HG02981 (cell line): ENCODE measurements at regions not wholly inside any gene's neighbourhood (a gene's known extent, or its start where the extent isn't known, plus 50 kb on each side); places are given as distances from the start of the nearest gene placed in this dataset.
"Not testable (repeated sequence)": the region's sequence is repeated elsewhere in the genome, so short reads cannot be mapped to it uniquely, and the experiment has no call there.

Experiments used
- ATAC-seq: cut with Tn5 transposase; IDR thresholded peaks from one replicate; pipeline ENCODE4 v1.9.1; 2021; ENCODE audit warnings: mild to moderate bottlenecking, moderate library complexity; ENCODE audit not compliant: unreplicated experiment

DNA sequence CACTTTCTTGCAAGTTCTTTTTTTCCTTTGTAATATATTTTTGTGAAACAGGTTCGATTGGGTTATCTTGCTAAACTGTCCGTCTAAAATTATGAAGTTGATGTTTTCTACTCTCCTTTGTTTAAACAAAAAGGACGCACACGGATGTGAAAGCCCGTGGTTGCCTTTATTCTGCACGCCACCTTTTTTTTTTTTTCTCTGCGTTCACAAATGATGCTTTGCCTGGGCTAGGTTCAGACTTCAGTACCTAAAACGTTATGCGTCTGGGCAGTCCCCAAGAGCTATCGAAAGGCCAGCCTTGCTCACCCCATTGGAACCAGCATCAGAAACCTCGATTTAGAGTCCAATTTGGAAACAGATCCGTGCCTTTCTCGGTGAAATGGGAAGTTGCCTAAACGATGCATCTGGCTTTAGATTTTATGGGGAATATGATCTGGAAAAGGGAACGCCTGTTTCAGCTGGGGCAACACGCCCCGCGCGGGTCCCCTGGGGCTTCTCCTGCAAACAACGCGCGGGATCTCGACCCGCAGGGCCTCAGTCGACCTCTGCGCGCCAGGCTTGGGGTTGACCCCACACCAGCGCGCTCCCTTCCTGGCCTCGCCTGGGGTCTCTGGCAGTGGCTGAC lies 113.9 kb downstream of the KCNRG start:
- ATAC-seq: no peak

DNA sequence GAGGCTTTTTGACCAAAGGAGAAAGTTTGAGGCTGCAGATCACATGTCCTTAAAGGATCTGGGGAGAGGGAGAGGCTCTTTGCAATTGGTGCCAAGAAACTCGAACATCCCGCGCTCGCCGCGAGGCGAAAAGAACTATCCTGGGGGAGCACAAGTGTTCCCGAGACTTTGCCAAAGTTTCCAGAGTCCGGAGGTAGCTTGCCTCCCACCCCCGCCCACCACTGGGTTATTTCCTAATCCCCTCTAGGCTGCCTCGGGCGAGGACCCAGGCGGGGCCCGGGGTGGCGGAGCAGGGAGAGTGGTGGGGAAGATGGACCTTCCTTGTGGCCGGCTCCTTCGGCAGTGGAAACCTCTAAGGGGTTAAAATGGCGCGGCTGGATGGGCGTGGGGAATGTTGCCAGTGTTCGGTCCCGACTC lies 114.5 kb downstream of the KCNRG start:
- ATAC-seq: no peak

DNA sequence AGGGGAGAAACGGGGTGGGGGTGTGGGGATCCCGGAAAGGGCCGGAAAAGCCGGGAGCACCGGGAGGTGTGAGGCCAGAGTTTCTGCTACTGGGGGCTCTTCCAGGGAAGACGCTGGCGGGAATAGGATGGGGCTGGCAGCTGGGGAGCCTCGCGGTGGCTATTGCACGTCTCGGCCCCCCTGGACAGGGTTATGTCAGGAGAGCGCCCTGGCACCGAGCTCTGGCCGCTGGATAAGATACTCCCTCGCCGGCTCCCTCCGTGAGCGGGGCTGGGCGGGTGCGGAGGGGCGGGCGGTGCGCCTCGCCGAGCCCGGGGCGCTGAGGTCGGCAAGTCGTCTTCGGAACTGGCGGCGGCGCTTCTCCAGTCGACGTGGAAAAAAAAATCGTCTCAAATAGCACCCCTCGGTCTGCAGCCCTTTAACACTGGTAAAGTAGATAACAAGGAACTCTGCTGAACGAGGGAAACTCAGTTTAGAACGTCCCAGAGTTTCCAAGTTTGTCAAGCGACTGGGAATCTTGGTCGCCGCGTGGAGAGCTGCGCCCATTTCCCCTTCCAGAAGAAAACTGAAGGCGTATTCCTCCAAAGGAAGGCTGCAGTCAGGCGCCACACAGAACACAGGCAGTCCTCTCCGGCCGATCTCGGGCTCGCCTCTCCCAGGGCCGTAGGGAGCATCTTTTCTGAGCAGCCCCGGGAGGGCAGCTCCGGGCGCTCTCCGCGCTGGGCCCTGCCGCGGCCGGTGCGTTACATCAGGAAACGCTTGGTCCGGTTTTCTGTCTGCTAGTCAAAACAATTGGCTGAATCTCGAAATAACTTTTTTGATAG lies 115.1 kb downstream of the KCNRG start:
- no peak for ATAC-seq

DNA sequence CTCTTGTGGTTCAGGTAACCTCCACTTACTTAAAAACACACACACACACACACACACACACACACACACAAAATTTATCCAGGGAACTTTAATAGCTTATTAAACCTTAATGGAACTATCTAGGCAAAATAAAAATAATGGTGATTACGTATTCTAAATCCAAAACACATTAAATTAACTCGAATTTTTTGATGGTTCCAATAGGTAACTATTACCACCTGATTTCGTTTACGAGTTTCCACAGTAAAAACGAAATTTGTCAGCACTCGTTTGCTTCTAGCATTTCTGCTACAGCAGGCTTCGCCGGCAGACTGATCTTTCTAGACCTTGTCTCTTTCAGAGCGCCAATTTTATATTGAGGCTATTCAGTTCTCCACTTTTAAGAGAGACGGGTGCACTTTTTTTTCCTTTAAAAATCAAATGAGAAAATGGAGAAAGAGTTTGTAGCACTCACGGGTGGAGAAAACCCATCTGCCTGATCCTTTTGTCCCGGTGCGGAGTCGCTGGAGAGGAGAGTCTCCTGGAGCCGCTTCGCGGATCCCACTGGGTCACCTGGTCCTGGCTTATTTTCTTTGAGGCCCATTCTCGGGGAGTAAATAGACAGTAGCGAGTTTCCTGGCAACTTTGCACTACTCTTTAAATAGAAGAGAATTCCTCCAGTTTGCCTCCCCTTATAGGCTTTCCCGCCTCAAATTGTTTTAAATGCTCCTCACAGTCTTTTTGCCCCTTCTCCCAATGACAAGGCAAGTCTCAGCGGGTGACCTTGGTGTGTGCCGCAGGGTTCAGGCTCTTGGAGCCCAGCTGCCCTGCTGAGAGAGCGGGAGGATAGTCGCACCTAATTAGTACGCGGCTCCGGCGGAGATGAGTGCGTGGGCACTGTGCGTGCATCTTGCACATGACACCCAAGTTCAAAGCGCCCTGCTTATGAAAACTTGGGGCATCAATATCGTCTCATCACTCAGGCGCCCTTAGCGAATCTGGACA lies 117.0 kb downstream of the KCNRG start:
- ATAC-seq: no peak

DNA sequence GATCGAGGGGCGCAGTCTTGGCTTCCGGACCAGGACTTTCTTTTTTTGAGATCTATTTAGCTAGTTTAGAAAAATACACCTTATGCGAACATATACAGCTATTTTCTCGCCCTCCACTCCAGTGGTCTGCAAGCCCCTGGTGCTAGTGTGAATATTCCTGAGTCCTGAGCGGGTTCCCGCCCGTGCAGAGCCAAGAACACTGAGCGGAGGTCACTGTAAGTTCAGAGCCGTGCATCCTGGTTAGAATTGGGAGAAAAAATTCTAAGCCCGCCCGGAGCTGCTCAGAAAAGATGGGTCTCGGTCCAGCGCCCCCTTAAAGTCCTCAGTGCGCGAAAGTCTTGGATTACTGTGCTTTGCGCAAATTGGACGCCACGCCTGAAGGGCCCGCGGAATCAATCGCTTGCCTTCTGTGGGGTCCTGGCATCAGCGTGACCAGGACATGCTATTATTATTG lies 117.7 kb downstream of the KCNRG start:
- no peak for ATAC-seq

DNA sequence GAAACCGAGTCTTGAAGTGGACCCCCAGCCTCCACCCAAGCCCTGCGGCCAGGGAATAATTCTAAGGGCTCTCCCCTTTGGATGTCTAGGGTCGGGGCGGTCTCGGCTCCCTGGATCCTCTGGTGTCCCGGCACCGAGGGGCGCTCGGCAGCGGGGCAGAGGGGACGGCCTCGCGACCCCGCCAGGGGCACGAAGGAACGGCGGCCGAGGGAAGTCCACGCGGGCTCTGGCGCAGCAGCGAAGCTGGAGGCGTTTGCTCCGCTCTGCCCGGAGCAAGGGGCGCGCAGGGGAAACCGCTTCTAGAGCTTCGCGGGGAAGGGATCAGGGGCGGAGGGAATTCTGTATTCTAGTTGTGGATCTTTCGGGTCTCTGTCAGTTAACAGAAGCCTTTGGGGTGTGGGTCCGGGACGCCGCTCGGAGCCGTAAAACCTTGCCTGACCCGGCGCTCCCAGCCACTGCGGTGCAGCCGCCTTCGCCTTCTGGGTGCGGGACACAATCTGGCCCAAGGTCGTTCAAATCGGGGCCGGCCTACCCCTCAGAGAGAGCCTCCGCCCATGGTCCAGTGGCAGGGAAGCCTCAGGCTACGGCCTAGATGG lies 118.2 kb downstream of the KCNRG start:
- ATAC-seq: no peak

DNA sequence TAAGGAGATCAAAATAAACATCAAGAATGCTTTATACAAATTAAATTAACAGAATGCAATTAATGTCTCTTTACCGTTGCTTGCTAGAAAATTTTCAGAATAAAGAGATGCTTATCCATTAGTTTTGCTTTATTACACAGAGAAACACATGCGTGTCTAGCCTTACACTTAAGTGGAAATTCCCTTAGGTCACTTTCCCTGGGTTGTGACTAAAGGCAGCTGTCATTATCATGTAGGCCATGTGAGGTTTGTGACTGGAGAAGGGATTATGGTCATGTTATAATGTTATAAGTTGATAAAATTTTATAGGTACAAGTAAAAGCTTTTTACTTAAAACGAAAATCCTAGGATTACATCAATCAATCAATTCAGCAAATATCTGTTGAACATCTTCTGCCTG lies 121.0 kb downstream of the KCNRG start:
- ATAC-seq: no peak

DNA sequence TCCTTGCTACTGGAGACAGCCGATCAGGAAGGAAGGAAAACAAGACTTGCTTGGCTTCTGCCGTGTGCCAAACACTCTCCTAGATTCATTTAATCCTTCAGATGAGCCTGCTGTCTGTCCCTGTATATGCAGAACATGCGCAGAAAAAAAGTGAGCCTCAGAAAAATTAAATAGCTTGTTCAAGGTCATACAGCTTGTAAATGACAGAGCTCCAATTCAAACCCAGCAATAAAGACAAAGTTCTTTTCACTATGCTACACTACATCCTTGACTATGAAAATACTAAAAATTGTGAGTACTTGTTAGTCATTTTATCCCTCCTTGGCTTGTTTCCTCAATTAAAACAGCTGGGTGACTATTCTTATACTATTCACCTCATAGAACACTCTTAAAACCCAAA lies 121.4 kb downstream of the KCNRG start:
- no peak for ATAC-seq

DNA sequence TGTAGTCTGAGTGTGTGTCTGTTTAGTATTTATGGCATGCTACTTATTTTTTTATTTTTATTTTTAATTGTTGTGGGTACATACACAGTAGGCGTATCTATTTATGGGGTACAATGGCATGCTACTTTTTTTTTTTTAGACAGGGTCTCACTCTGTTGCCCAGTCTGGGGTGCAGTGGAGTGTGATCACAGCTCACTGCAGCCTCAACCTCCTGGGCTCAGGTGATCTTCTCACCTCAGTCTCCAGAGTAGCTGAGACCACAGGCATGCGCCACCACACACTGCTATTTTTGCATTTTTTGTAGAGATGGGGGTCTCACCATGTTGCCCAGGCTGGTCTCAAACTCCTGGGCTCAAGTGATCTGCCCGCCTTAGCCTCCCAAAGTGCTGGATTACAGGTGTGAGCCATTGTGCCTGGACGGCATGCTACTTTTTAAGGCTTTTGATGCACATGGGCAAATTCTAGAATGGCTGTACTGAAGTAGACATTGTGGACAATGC lies 124.2 kb downstream of the KCNRG start:
- not testable (repeated sequence) for ATAC-seq

DNA sequence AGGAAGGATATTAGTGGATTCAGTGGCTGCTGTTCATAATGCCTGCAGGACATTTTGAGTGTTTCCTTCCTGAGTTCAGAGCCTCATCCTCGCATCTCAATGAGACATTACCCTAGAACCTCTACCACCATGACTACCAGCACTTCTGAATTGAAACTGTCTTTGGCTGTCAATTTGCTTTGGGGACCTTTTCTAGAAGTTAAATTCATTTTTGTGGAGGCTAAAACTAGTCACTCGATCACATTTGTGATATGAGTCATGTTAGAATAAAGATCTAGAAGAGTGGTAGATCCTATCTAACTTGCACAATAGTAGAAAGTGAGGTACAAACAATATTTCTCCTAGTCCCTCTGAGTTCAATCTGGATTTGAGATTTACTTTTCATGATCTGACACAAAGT lies 124.9 kb downstream of the KCNRG start:
- ATAC-seq: no peak

DNA sequence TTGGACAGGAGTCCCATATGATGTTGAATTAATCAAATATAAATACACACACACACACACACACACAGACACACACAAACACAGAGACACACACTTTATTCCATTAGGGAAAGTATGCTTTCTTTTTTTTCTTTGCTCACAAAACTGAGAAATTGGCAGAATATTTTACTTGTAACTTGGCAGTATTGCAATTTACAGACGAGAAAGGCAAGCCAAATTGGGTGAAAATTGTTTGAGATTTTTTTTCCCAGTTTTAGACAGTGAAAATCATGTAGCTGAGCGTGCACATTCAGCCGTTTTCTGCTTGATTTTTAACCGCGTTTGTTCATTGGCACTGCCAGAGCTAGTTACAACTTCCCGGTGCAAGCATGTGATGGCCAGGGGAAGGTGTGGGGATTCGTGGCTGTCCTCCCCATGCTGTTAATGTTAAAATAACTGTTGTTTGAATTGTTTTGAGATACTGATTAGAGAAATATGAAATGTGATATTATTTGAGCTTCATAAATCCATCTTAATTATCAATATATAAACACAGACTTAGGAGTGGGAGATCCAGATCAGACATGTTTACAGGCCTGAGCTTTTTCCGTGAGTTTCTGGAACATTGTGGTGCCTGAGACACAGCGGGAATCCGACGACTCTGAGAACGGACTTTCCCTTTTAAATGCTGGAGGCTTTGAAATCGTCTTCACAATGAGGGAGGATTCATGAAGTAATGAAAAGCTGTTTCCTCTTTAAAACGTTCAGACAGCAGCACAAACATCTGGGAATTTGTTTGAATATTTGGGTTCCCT lies 125.5 kb downstream of the KCNRG start:
- ATAC-seq: no peak

DNA sequence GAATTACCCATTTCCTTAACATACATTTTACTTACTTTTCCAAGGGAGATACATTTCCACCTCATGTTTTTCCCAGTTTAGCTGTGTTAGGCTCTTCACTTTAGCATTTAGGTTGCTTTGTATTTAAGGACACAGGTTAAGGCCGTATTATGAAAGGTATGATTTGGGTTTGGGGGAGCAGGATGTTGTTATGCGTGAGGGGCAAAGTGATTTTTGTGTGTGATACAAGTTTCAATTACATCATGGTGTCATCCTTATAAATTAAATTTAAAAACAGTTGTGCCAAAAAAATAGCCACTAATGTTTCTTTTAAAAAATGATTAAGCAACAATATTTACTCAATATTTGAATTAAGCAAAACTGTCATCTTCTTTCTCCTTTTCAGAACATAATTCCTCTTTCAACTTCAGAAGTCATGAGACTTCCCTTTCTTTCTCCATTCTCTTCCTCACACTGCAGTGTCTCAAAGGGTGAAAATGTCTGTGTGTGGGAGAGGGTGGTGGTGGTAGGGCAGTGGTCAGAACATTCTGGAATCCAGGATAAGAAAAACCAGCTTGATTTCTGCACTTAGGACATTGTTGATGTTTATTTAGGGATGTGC lies 126.2 kb downstream of the KCNRG start:
- no peak for ATAC-seq

DNA sequence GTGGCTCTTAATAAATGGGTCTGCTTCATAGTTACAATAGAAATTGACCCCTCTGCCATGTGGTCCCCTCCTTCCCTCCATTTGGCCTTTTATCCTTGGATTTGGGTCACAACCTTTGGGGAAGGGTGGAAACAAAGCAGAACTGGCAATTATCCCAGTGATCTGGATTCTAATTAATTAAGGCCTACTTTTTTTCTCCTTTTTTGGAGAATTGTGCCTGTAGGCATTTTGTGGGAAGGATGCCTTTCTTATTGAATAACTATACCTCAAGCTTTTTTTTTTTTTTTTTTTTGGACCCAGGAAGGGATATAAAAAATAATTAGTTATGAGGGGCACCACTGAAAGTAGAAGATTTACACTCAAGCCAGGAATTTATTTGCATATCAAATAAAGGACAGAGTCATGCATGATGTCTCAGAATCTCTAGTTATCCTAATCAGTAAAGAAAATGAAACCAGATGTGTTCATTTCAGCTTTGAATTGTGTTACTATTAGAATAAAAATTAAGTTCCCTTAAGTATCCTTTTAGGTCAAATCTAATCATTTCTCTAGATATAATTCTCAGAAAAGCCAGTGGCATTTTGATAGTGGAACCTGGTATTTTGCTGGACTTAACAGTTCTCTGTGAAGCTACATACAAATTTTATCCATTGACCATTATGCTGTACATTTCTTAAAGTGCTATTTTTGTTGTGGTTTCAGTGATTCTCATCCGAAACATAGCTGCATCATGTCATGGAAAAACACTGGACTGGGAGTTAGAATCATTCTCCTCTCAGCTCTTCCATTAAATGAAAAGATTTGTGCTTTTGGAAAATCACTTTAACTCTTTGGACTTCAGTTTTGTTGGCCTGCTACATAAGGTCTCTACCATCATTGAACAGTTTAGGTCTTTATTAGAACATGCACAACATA lies 129.3 kb downstream of the KCNRG start:
- no peak for ATAC-seq

DNA sequence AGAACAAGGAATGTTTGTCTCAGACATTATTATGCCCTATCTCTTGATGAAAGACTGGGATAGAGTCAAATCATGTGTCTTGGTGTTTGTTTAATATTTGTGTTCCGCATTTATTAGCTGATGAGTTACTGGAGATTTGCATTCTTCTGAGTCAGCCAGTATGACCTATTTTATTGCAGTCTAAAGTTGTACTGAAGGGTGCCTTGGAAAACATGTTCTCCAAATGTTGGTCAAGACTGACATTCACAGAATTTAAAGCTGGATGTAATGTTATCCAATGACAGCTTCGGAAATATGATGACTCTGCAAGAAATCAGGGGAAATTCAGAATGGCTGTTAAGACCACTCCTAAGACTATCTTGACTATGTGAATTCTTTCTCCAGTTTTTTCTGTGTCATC lies 134.0 kb downstream of the KCNRG start:
- no peak for ATAC-seq

DNA sequence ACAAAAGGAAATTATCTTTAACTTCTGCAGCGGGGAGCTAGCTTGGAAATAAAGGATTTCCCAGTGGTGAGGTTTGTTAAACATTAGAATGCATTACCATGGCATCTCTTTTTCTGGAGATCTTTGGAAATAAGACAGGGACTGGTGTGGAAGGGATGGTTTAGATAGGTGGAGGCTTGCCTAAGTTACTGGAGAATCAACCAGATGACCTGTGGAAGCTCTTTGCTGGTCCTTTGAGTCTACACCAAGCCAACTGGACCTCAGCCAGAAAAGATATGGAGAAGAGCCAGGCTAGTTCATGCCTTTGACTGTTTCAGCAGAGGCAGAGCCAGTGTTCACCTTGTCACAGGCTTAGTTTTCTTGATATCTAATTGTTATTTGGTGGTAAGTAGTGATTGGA lies 134.7 kb downstream of the KCNRG start:
- ATAC-seq: no peak

DNA sequence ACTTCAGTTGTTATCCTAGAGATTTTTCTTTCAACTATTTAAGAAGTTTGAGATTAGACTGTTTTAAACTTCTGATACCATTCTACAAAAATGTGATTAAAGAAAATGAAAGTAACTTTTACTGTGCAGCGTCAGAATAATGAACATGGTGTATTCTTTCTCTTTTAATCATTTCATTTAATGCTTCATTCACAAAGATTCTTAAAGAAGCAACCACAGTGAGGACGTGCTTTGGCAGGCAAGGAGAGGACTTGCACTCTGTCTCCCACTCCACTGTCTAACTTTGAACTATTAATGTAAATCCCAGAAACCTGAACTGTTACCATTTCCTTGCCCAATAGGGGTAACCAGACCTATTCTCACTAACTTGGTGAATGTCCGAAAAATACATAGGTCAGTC lies 137.0 kb downstream of the KCNRG start:
- no peak for ATAC-seq

DNA sequence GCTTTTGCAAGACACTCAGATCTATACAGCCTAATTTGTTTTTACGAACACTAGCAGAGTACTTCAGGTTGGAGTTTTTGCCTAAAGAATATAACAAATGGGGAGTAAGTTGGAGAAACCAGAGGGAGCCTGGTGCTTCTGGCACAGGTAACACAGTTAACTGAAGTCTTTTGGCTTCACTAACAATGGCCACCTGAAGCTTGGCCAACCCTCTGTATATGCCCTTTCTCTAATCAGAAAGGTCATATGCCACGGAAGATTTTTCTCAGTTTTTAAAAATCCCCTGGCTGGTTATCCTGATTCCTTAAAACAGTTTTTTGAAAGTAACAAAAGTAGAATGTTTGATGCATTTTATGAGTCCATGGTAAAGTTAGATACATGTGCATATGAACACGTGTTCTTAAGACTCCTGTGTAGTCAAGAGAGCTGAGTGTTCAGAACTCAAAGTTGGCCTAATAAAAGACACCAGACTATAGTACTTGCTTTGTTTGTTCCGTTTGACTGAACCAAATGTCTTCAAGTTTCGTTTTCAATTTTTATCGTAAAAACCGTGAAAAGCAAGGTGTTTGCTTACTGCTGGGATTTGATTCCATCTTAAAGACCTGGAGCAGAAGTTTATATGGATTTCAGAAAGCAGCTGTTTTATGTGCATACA lies 137.5 kb downstream of the KCNRG start:
- ATAC-seq: no peak

DNA sequence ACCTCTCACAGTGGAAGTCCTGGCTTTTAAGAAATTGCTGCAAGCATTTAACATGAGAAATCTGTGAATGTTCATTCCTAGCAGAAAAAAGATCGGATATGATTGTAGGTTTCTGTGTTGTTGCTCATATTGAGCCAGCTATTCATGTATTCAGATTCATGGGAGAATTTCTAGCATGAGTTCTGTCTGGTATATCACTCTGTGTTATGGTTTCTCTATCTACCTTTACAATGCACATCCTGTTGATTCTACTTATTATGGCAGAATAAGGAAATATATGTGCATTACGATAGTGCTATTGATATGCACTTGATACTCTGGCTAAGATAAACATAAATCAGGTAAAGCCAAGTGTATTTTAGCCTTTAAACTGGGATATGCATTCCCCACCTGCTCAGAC lies 138.2 kb downstream of the KCNRG start:
- ATAC-seq: no peak
